GM21423 (cell line): ENCODE measurements at regions not wholly inside any gene's neighbourhood (a gene's known extent, or its start where the extent isn't known, plus 50 kb on each side); places are given as distances from the start of the nearest gene placed in this dataset.
"Not testable (repeated sequence)": the region's sequence is repeated elsewhere in the genome, so short reads cannot be mapped to it uniquely, and the experiment has no call there.

Experiments used
- ATAC-seq: cut with Tn5 transposase; IDR thresholded peaks from one replicate; pipeline ENCODE4 v1.9.1; 2021; ENCODE audit warnings: mild to moderate bottlenecking, moderate library complexity; ENCODE audit not compliant: unreplicated experiment

GRCh38 chr2:7094231-7094741 lies 177.1 kb downstream of the RNF144A start:
- ATAC-seq: no peak

DNA sequence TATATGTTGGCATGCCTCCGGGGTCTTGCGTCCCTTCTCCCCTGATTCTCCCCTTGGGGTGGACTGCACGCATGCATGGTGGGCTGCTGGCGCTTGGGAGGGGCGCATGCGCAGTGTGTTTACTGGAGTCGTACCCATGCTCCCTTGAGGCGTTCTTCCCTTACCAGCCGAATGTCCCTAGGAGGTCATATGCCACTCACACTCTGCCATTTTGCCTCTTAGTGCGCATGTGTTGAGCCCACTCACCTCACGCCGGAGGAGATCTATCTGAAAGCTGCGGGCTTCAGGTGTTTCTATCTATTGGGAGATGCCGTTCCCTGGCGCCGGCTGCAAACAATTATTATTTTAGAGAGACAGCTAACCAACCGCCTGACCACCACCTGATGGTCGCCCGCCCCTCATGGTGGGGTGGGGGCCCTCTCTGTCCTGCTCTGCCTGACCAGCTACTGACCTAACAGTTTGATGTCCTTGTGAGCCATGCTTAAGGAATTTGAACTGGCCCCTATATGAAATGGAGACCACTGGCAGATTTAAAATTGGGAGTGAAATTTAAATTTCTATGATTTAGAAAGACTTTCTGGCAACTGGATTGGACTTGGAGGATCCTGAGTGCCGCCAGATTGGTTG lies 179.6 kb downstream of the RNF144A start:
- ATAC-seq: no peak

DNA sequence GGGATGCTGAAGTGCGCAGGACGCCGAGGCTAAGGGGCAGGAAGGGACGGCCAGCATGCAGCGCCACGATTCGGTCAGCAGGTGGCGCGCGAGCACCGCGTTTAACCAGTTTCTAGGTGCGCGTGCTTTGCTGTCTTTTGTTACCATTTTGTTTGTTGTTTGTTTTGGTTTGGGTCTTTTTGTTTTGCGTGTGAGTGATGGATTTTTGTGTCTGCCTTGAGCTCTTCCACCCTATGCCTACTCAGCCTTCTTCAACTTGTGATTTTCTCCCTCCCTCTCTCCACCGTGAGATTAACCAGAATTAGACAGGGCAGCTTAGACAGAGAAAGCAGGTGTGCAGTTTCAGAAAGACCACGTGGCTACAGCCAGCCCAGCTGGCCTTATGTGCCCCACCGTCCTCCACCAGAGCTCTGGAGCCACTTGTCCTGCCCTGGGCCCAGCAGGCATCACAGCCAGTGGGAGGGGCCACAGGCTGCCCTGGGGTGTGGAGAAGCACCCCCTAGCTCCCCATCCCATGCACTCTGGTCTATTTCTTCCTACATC lies 180.2 kb downstream of the RNF144A start:
- peak; percentile 89 for ATAC-seq

- ATAC-seq: no peak
These were observed 181.6 kb downstream of the RNF144A start for GRCh38 chr2:7098816-7099215.

- not testable (repeated sequence) for ATAC-seq
These were observed 182.5 kb downstream of the RNF144A start for GRCh38 chr2:7099687-7100086.

DNA sequence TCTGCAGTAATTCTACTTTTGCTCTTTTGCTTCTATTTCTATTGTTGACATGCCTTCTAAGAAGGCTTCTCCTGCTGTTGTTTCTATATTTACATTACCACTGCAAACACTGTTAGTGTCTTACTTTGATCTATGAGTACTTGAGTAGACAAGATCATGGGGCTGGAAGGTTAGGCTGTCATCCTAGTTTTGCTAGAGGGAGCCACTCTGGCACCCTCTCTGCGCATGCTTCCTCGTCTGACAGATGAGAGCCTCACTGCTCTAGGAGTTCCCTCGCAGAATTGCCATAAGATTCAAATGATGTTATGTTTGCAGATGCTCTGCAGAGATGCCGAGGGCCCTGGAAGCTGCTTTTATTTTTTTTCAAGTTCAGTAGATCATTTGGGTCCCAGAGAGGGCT lies 185.6 kb downstream of the RNF144A start:
- no peak for ATAC-seq

DNA sequence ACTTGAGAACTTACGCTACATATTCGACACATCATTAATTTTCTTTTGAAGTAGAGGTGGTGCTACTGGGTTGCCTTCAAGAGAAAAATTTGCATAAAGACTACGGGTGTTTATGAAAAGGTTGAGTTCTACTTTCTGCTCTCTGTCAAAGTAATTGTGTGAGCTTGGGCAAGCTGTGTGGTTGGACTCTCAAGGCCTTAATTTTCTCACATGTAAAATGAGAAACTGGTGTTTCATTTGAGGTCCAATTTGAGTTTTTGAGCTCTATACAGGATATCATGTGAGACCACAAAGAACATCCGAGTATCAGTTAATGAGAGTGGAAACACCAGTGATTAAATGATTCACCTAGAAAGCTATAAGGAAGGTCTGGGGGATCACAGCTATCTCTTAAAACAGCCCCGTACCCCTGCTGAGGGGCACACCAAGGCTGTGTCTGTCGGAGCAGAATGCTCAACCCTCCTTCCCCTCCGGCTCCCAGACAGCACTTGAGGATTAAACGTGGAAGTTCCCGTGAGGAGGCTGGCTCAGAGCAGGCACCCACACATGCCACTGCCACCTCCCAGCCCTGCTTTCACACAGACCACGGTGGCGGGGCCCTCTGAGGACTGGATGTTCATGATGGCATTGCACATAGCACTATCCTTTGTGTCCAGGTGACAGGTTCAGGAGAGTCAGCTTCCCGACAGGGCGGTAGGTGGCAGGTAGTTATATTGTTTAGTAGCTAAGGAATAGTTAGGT lies 191.8 kb downstream of the RNF144A start:
- ATAC-seq: no peak

DNA sequence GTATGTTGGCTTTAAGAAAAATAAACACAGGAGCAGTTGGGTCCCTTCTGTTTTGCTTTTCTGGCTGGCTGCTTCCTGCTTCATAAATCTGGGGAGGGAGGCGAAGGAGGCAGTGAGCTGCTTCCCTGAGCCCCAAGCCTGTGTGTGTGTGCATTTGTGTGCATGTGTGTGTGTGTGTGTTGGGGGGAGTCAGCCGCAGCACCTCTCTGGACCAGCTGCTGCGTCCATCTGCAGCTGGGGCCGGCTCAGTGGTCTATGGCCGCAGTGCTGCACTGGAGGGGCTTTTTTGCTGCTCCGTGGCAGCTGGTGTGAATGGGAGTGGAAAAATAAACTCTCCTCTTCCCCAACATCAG lies 192.3 kb downstream of the RNF144A start:
- no peak for ATAC-seq

DNA sequence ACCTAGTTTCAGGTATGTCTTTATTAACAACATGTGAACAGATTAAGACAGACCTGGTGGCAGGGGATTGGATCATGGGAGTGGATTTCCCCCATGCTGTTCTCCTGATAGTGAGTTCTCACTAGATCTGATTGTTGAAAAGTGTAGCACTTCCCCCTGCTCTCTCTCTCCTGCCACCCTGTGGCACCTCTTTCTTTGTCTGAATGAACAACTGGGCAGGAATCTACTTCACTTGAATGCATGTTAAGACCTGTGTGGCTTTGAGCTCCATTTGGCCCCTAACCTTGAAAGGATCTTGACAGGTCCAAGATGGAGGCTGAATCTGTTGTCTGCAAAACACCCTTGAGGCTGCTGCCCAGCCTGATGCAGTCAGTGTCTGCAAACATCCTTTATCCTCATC lies 194.4 kb downstream of the RNF144A start:
- no peak for ATAC-seq

DNA sequence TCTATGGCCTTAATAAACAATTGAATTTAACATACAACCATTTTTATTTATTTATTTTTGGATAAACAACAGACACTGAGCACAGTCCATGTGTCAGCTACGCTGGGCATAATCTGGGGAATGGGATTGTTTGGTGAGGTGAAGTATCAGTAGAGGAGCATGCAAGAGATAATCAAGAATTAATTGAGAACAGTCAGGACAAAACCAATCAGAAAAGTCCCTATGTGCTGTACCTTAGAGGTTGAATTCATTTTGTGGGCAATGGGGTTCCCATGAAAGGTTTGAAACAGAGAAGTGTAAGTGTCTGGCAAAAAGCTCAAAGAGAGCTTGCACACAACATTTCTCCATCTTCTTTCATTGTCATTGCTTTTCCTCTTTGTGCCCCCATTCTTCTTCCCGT lies 198.2 kb downstream of the RNF144A start:
- no peak for ATAC-seq

GRCh38 chr2:7115906-7116305 lies 198.7 kb downstream of the RNF144A start:
- no peak for ATAC-seq

GRCh38 chr2:7116511-7116910 lies 199.3 kb downstream of the RNF144A start:
- ATAC-seq: no peak

GRCh38 chr2:7117076-7117475 lies 199.9 kb downstream of the RNF144A start:
- ATAC-seq: no peak

DNA sequence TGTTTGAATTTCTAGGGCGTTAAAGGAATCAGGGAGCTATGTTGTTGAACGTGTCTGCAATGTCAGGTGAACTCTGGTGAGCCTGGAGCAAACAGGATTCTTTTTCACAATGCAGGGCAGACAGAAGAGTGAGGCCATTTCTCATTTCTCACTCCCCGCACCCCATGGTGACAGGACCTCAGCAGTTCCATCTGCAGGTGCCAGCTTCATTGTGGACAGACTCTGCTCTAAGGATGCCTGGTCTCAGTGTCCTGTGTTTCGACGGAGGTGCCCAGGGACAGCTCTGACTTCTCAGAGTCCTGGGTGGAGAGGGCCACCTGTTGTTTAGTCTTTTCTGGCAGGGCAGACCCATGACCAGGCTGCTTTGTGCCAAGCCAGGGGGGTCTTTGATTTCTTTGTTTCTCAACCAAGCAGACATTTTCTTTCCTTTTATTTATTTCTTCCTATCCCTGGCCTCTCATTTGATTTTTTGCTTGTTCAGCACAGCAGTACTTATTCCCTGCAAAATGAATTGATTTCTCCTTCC lies 201.5 kb downstream of the RNF144A start:
- no peak for ATAC-seq

GRCh38 chr2:7119132-7119835 lies 202.1 kb downstream of the RNF144A start:
- ATAC-seq: no peak

DNA sequence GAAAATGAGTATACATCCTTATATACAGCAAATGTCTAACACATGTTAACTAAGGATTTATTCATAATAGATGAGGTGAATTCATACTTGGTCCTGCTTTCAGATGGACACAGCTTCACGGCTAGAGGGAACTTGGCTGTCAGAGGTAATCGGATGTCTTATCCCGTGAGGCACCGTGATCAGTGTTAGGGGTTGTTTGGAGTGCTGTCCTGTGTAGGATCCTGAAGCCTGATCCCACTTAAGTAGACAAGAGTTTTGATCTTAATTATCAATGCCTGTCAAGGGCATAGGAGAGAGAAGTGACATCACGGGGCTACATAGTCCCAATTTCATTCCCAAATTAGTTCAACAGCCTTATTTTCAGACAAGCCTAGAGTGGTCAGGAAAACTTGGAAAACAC lies 204.6 kb downstream of the RNF144A start:
- ATAC-seq: no peak

- ATAC-seq: no peak
These were observed 209.9 kb downstream of the RNF144A start for GRCh38 chr2:7127156-7127555.

DNA sequence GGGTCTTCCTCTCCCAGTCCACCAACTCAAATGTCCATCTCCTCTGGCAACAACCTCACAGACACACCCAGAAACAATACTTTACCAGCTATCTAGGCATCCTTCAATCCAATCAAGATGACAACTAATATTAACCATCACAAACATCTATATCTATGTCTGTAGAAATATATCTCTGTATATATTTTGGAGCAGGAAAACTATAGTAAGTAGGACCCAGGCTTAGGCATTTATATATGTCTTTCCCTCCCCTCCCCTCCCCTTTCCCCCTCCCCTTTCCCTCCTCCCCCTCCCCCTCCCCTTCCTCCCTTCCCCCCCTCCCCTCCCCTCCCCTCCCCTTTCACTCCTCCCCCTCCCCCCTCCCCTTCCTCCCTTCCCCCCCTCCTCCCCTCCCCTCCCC lies 210.5 kb downstream of the RNF144A start:
- ATAC-seq: no peak

DNA sequence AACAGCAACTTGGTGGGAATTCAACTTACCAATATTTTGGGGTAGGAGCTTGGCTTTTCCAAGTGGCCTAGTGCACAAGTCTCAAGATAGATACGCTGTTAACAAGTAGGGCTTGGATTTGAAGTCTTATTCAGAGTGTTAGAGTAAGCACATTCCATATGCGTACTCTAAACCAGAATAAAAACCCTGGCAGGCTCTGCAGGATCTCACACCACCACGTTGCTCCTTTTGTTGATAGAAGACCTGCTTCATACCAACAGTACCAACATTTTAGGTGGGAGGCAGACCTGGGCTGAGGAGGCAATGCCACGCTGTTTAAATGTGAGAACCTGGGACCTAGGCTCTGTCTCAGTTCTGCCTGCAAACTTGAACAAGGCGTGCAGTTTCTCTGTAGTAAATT lies 214.0 kb downstream of the RNF144A start:
- ATAC-seq: no peak

DNA sequence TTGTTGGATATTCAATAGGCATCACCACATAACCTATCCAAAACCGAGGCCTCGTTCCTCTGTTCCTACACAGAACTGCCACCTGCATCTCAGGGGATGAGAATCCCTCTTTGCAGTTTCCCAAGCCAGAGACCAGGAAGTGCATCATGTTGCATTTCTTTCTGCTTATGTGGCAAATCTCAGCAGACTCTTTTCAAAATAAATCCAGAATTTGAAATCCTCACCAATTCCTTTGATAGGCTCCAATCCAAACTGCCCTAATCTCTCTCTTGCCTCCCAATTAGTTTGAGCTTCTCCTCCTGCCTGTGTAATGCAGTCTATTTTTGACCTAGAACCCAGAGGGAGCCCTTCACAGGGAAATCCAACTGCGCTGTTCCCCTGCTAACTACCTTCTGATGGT lies 215.5 kb downstream of the RNF144A start:
- ATAC-seq: no peak

DNA sequence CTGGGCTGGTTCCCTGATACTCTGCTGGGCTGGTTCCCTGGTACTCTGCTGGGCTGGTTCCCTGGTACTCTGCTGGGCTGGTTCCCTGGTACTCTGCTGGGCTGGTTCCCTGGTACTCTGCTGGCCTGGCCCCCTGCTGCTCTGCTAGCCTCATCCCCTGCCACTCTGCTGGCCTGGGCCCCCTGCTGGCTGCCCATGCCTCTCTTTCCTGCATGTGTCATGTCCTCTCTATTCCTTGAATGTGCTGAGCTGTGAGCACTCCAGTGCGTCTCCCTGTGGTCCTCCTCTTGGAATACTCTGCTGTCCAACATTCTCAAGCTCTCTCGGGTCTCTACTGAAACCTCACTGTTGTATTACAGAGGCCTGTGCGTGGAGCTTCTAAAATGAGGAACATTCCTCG lies 216.3 kb downstream of the RNF144A start:
- no peak for ATAC-seq

DNA sequence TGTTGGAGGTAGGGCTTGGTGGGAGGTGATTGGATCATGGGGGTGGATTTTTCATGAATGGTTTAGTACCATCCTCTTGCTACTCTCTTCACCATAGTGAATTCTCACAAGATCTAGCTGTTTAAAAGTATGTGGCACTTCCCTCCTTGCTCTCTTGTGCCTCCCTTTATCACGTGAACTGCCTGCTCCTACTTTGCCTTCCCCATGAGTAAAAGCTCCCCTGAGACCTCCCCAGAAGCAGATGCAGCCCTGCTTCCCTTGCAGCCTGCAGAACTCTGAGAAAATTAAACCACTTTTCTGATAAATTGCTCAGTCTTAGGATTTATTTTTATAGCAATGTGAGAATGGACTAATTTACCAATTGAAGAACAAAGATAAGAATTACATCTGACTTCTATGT lies 223.1 kb downstream of the RNF144A start:
- ATAC-seq: no peak
